H1 (cell line): ENCODE measurements at regions not wholly inside any gene's neighbourhood (a gene's known extent, or its start where the extent isn't known, plus 50 kb on each side); places are given as distances from the start of the nearest gene placed in this dataset.

Experiments
- CTCF ChIA-PET: fragments of 300-600 bp; sonication (Branson Sonifier 250); formaldehyde crosslinking; loops from one replicate; lab custom pipeline; 2021; ENCODE audit not compliant: partially characterized antibody; lab: Charles Lee
- POLR2A ChIA-PET: fragments of 300-600 bp; sonication (Branson Sonifier 250); formaldehyde crosslinking; loops from one replicate; lab custom pipeline; 2021; ENCODE audit warnings: inconsistent platforms; ENCODE audit not compliant: partially characterized antibody; lab: Charles Lee
- DNase-seq, 2 experiments: peaks; one replicate each; pipeline versions ENCODE4 v3.0.0 to v3.0.0-alpha.2; 2010 to 2022; ENCODE audit warnings: low spot score in 2 of 2, low read depth in 1 of 2, mixed read lengths in 1 of 2
- FAIRE-seq: peaks from 2 replicates; lab custom pipeline; 2011; peaks lifted over from hg19 to GRCh38; lab: Jason Lieb, UNC
- H2AFZ ChIP-seq: 2 replicates; pipeline ENCODE4 v1.8.1; 2012; ENCODE audit warnings: low read length, inconsistent platforms
- H2AK5ac ChIP-seq: 2 replicates; pipeline ENCODE4 v1.6.1; 2013; ENCODE audit warnings: low read depth, low read length
- H2BK120ac ChIP-seq: replicated peaks from 2 replicates; pipeline ENCODE3; 2013; ENCODE audit warnings: low read depth, low read length, inconsistent platforms
- H2BK12ac ChIP-seq: 2 replicates; pipeline ENCODE4 v1.6.1; 2013; ENCODE audit warnings: low read depth, low read length
- H2BK15ac ChIP-seq: 2 replicates; pipeline ENCODE4 v1.6.1; 2013; ENCODE audit warnings: low read length
- H2BK20ac ChIP-seq: 2 replicates; pipeline ENCODE4 v1.6.1; 2013; ENCODE audit warnings: low read length
- H2BK5ac ChIP-seq: 2 replicates; pipeline ENCODE4 v1.6.1; 2013; ENCODE audit warnings: low read depth, low read length
- H3K14ac ChIP-seq: 2 replicates; pipeline ENCODE4 v1.6.1; 2013; ENCODE audit warnings: inconsistent platforms; ENCODE audit not compliant: insufficient read length
- H3K18ac ChIP-seq: 2 replicates; pipeline ENCODE4 v1.6.1; 2013; ENCODE audit warnings: low read length; ENCODE audit errors: extremely low read depth
- H3K23ac ChIP-seq: 2 replicates; pipeline ENCODE4 v1.6.1; 2013; ENCODE audit warnings: inconsistent platforms; ENCODE audit not compliant: insufficient read length
- H3K23me2 ChIP-seq: 2 replicates; pipeline ENCODE4 v1.6.1; 2013; ENCODE audit warnings: low read depth, low read length
- H3K27ac ChIP-seq: 2 replicates; pipeline ENCODE4 v1.6.1; 2011; ENCODE audit warnings: low read depth, low read length, inconsistent platforms
- H3K27me3 ChIP-seq, 4 experiments: replicated peaks in 1 of 4; 1 replicate in 1 of 4; 2 replicates in 3 of 4; pipeline versions ENCODE4 v1.6.1 to v1.8.1; 2011 to 2013; ENCODE audit warnings: low read length in 3 of 4, mild to moderate bottlenecking in 3 of 4, inconsistent platforms in 2 of 4, mixed read lengths in 2 of 4, moderate library complexity in 1 of 4; ENCODE audit not compliant: control insufficient read depth in 3 of 4, insufficient read depth in 3 of 4; ENCODE audit errors: extremely low read depth in 1 of 4
- H3K36me3 ChIP-seq, 4 experiments: 2 replicates each; pipeline versions ENCODE4 v1.6.1 to v1.8.1; 2011 to 2013; ENCODE audit warnings: mild to moderate bottlenecking in 4 of 4, low read length in 3 of 4, moderate library complexity in 2 of 4, control low read depth in 1 of 4, inconsistent platforms in 1 of 4; ENCODE audit not compliant: insufficient read depth in 4 of 4, control insufficient read depth in 2 of 4
- H3K4ac ChIP-seq: replicated peaks from 2 replicates; pipeline ENCODE3; 2013; ENCODE audit warnings: low read length, low read depth, mixed read lengths, inconsistent platforms; ENCODE audit not compliant: insufficient read length
- H3K4me1 ChIP-seq, 4 experiments: replicated peaks in 1 of 4; 1 replicate in 1 of 4; 2 replicates in 3 of 4; pipeline versions ENCODE4 v1.6.1 to v1.8.1; 2011 to 2013; ENCODE audit warnings: low read length in 3 of 4, inconsistent platforms in 2 of 4, mixed read lengths in 1 of 4; ENCODE audit not compliant: insufficient read depth in 4 of 4, control insufficient read depth in 3 of 4
- H3K4me2 ChIP-seq, 2 experiments: 2 replicates each; pipeline versions ENCODE4 v1.6.1 to v1.8.1; 2011 to 2013; ENCODE audit warnings: low read depth in 2 of 2, low read length in 2 of 2, control low read depth in 1 of 2, inconsistent platforms in 1 of 2, mild to moderate bottlenecking in 1 of 2; ENCODE audit not compliant: insufficient read depth in 1 of 2
- H3K4me3 ChIP-seq, 4 experiments: fragments of 200-600, 300-600 bp in 1 of 4; sonication (generic), shearing (Covaris generic), sonication (Bioruptor Twin) in 1 of 4; 2 replicates each; pipeline versions ENCODE4 v1.5.1 to v1.8.1; 2011 to 2016; ENCODE audit warnings: low read length in 4 of 4, low read depth in 3 of 4, control low read depth in 2 of 4, inconsistent platforms in 2 of 4, mild to moderate bottlenecking in 2 of 4, mixed read lengths in 1 of 4, moderate library complexity in 1 of 4; ENCODE audit not compliant: insufficient read depth in 2 of 4; ENCODE audit errors: extremely low read depth in 1 of 4
- H3K56ac ChIP-seq: replicated peaks from 2 replicates; pipeline ENCODE3; 2013; ENCODE audit warnings: low read depth, mild to moderate bottlenecking, mixed read lengths, low read length, inconsistent platforms; ENCODE audit not compliant: insufficient read length
- H3K79me1 ChIP-seq: 2 replicates; pipeline ENCODE4 v1.6.1; 2013; ENCODE audit warnings: low read depth, low read length, control low read depth
- H3K79me2 ChIP-seq, 2 experiments: 2 replicates each; pipeline versions ENCODE4 v1.6.1 to v1.8.1; 2012 to 2013; ENCODE audit warnings: low read length in 2 of 2, mild to moderate bottlenecking in 2 of 2, inconsistent platforms in 1 of 2; ENCODE audit not compliant: insufficient read depth in 2 of 2, control insufficient read depth in 1 of 2
- H3K9ac ChIP-seq, 4 experiments: replicated peaks in 1 of 4; 1 replicate in 1 of 4; 2 replicates in 3 of 4; pipeline versions ENCODE4 v1.6.1 to v1.8.1; 2011 to 2013; ENCODE audit warnings: low read depth in 3 of 4, low read length in 3 of 4, control low read depth in 2 of 4, mild to moderate bottlenecking in 2 of 4, moderate library complexity in 2 of 4, inconsistent platforms in 1 of 4; ENCODE audit errors: extremely low read depth in 1 of 4
- H3K9me3 ChIP-seq, 2 experiments: 2 replicates each; pipeline versions ENCODE4 v1.6.1 to v1.8.1; 2012 to 2013; ENCODE audit warnings: mild to moderate bottlenecking in 2 of 2, moderate library complexity in 2 of 2, control low read depth in 1 of 2, inconsistent platforms in 1 of 2, low read depth in 1 of 2, low read length in 1 of 2, mixed read lengths in 1 of 2; ENCODE audit not compliant: insufficient read depth in 2 of 2
- H4K20me1 ChIP-seq, 2 experiments: replicated peaks in 1 of 2; 2 replicates each; pipeline versions ENCODE3 to v1.8.1; 2011 to 2013; ENCODE audit warnings: inconsistent platforms in 2 of 2, low read length in 2 of 2, mild to moderate bottlenecking in 1 of 2; ENCODE audit not compliant: insufficient read depth in 2 of 2, control insufficient read depth in 1 of 2
- H4K5ac ChIP-seq: 2 replicates; pipeline ENCODE4 v1.6.1; 2013; ENCODE audit warnings: low read length, low read depth, mixed read lengths, inconsistent platforms; ENCODE audit not compliant: insufficient read length
- H4K8ac ChIP-seq: 2 replicates; pipeline ENCODE4 v1.8.0; 2013; ENCODE audit warnings: mild to moderate bottlenecking, moderate library complexity, low read length, inconsistent platforms; ENCODE audit not compliant: insufficient read depth; ENCODE audit errors: extremely low read depth
- H4K91ac ChIP-seq: replicated peaks from 2 replicates; pipeline ENCODE3; 2013; ENCODE audit warnings: low read length, mixed read lengths, inconsistent platforms; ENCODE audit not compliant: insufficient read length
- BCL11A ChIP-seq, 2 experiments: IDR thresholded peaks; one replicate each; pipeline ENCODE4 v1.6.1; 2011; ENCODE audit warnings: low read depth in 2 of 2, low read length in 2 of 2, mild to moderate bottlenecking in 2 of 2
- EP300 ChIP-seq, 2 experiments: IDR thresholded peaks; 1 replicate in 1 of 2; 2 replicates in 1 of 2; pipeline ENCODE4 v1.6.1; 2011 to 2012; ENCODE audit warnings: low read depth in 2 of 2, low read length in 2 of 2, mild to moderate bottlenecking in 2 of 2, borderline replicate concordance in 1 of 2, inconsistent platforms in 1 of 2, moderate library complexity in 1 of 2
- FOSL1 ChIP-seq: IDR thresholded peaks from 2 replicates; pipeline ENCODE4 v1.6.1; 2011; ENCODE audit warnings: mild to moderate bottlenecking, low read depth, low read length, moderate library complexity; ENCODE audit not compliant: insufficient read depth
- POLR2AphosphoS5 ChIP-seq: IDR thresholded peaks from 2 replicates; pipeline ENCODE4 v1.6.1; 2011; ENCODE audit warnings: low read depth, low read length
- RAD21 ChIP-seq, 2 experiments: IDR thresholded peaks in 1 of 2; conservative IDR thresholded peaks in 1 of 2; 2 replicates each; pipeline ENCODE4 v1.6.1; 2011; ENCODE audit warnings: low read depth in 2 of 2, low read length in 2 of 2, improper control_type of control experiment in 1 of 2, inconsistent platforms in 1 of 2, mild to moderate bottlenecking in 1 of 2, moderate library complexity in 1 of 2
- SIN3A ChIP-seq, 2 experiments: IDR thresholded peaks in 1 of 2; conservative IDR thresholded peaks in 1 of 2; 2 replicates each; pipeline ENCODE4 v1.6.1; 2011 to 2012; ENCODE audit warnings: low read length in 2 of 2, improper control_type of control experiment in 1 of 2, low read depth in 1 of 2, mild to moderate bottlenecking in 1 of 2
- SIRT6 ChIP-seq: IDR thresholded peaks from one replicate; pipeline ENCODE4 v1.7.1; 2012; ENCODE audit warnings: low read length, inconsistent platforms
- TCF12 ChIP-seq: IDR thresholded peaks from 2 replicates; pipeline ENCODE4 v1.6.1; 2011; ENCODE audit warnings: low read depth, mild to moderate bottlenecking, low read length
- TEAD4 ChIP-seq: IDR thresholded peaks from 2 replicates; pipeline ENCODE4 v1.6.1; 2012; ENCODE audit warnings: low read depth, low read length, inconsistent platforms, mixed read lengths
- whole genome bisulfite sequencing, 2 experiments: shearing (Covaris generic) in 1 of 2; methylation state at CpG; one replicate each; pipeline versions ENCODE4 v1.1.6 to v1.1.7; 2013 to 2015; ENCODE audit warnings: low lambda C conversion rate in 2 of 2, mixed read lengths in 2 of 2, inconsistent platforms in 1 of 2, low coverage in 1 of 2, missing lambda C conversion rate in 1 of 2; ENCODE audit not compliant: insufficient replicate concordance in 2 of 2, insufficient coverage in 1 of 2, insufficient read length in 1 of 2; ENCODE audit errors: extremely low coverage in 1 of 2, missing lambda C conversion rate in 1 of 2; 5-methylcytosine and 5-hydroxymethylcytosine counted together

DNA sequence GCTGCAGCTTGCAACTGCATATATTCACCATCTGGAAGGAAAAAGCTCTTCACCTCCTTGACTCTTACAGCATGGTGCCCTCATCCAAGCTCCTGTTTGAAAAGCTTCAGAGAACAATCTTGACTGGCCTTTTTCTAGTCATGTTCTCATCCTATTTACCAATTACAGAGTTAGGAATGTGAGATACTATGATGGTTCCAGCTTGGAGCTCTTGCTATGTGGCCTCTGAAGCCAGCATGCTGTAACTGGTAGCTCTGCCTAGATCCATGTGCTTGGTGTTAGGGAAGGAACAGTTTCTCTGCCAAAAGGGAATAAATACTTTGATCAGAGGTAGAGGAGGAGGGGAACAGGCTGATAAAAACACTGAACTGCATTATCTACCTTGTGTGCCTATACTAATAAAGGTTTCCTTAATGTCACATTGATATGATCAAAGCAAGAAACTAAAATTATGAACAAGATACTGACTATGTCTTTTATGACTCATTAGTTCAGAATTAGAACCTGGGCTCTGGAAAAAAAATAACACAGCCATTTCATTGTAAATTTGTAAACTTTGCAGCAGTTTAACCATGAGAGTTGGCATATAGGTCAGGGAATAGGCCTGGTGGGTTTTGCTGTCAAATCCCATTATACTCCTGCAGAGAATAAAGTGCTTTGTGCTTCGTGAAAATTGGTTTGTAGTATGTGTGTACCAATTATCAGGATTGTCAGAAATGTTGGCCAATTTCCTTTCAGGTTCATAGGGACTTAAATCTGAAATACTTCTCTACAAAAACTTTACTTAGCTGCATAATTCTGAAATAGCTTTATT is 92.7 kb downstream of the LEPR start:
- Histone ChIP-seq H3K79me2 (no peaks in the 10 kb centered on the region), H2BK15ac (no peak overlapping the region), H3K18ac (no peak overlapping the region), H3K79me1 (no peaks in the 10 kb centered on the region), H3K4ac (no peak overlapping the region), H3K27ac (no peak overlapping the region), H2BK12ac (no peak overlapping the region), H3K23me2 (no peaks in the 10 kb centered on the region), H3K4me2 (no peak overlapping the region), H2AK5ac (no peak overlapping the region), H3K9ac (no peak overlapping the region), H2BK120ac (no peak overlapping the region), H3K27me3 (no peaks in the 10 kb centered on the region), H4K8ac (no peak overlapping the region), H3K56ac (no peak overlapping the region), H4K20me1 (no peaks in the 10 kb centered on the region), H3K9me3 (no peaks in the 10 kb centered on the region), H4K5ac (no peak overlapping the region), H2AFZ (no peak overlapping the region), H4K91ac (no peak overlapping the region), H3K36me3 (no peaks in the 10 kb centered on the region), H3K23ac (no peak overlapping the region), H3K14ac (no peak overlapping the region), H2BK20ac (no peak overlapping the region), H3K4me3 (no peak overlapping the region), H3K4me1 (peaks cover 0 to 3% (median 0%) of the 10 kb centered on the region in 4 experiments; a peak in 1 of 7 replicates), H2BK5ac (no peak overlapping the region)
- WGBS, 2 experiments: 85% methylated on average over 1 of the region's 1 CpG; no CpG with 5 or more reads in 1 of the 2 experiments
- DNase-seq (no peak), FAIRE-seq (no peak)
- TF ChIP-seq EP300 (IDR thresholded peaks at IDR 0.05; ENCODE audit: borderline replicate concordance in 1 of 2, low read depth in 2 of 2, low read length in 2 of 2) (no peak), FOSL1 (no peak), SIRT6 (no peak), RAD21 (IDR thresholded peaks at IDR 0.05 in 1 of 2, conservative IDR thresholded peaks at IDR 0.05 in 1 of 2; ENCODE audit: low read depth in 2 of 2, low read length in 2 of 2) (no peak), TEAD4 (no peak), TCF12 (no peak), SIN3A (conservative IDR thresholded peaks at IDR 0.05 in 1 of 2, IDR thresholded peaks at IDR 0.05 in 1 of 2; ENCODE audit: low read depth in 1 of 2, low read length in 2 of 2) (no peak), BCL11A (IDR thresholded peaks at IDR 0.05; ENCODE audit: low read depth in 2 of 2, low read length in 2 of 2) (no peak), POLR2AphosphoS5 (no peak)
- CTCF ChIA-PET: interaction anchor here (0.7 kb wide), 1 partner anchor 21 kb away, joined by 4 read pairs; no protein-coding TSS in a partner anchor
- POLR2A ChIA-PET: no interaction called here
